ENCODE measurements at regions not wholly inside any gene's neighbourhood (a gene's known extent, or its start where the extent isn't known, plus 50 kb on each side); places are given as distances from the start of the nearest gene placed in this dataset.

GRCh38 chr2:156221703-156222102, 110.8 kb downstream of the NR4A2 start:
- no peak for TF ChIP-seq CTCF (IDR thresholded peaks at IDR 0.05)
- TF ChIP-seq POLR2A (IDR thresholded peaks at IDR 0.05), result no peak
